ENCODE measurements at regions not wholly inside any gene's neighbourhood (a gene's known extent, or its start where the extent isn't known, plus 50 kb on each side); places are given as distances from the start of the nearest gene placed in this dataset.
"Not testable (repeated sequence)": the region's sequence is repeated elsewhere in the genome, so short reads cannot be mapped to it uniquely, and the experiment has no call there.

GRCh38 chr19:34034318-34034846, 137.9 kb upstream of the LSM14A start:
- no peak for TF ChIP-seq JUND (IDR thresholded peaks at IDR 0.05; ENCODE audit: low read depth)
- DNase-seq (ENCODE audit: low read depth in 1 of 2, low spot score in 1 of 2) = no peak
- in situ Hi-C loops (cut with HindIII; ENCODE audit: low pct_unique_long_range_greater_than_20kb, low sequenced_read_pairs) = no loop called here

- no peak for TF ChIP-seq JUND (IDR thresholded peaks at IDR 0.05; ENCODE audit: low read depth)
- DNase-seq (ENCODE audit: low read depth in 1 of 2, low spot score in 1 of 2) = peak in 1 of 2 experiments; percentile 41
- in situ Hi-C loops (cut with HindIII; ENCODE audit: low pct_unique_long_range_greater_than_20kb, low sequenced_read_pairs) = no loop called here
Observed at GRCh38 chr19:34041925-34042521, 130.3 kb upstream of the LSM14A start.

GRCh38 chr19:34044021-34044420, 128.3 kb upstream of the LSM14A start:
- TF ChIP-seq JUND (IDR thresholded peaks at IDR 0.05; ENCODE audit: low read depth) = no peak
- in situ Hi-C loops (cut with HindIII; ENCODE audit: low pct_unique_long_range_greater_than_20kb, low sequenced_read_pairs) = no loop called here
- no peak for DNase-seq (ENCODE audit: low read depth in 1 of 2, low spot score in 1 of 2)

GRCh38 chr19:34049944-34050343, 122.4 kb upstream of the LSM14A start:
- TF ChIP-seq JUND (IDR thresholded peaks at IDR 0.05; ENCODE audit: low read depth) = no peak
- DNase-seq (ENCODE audit: low read depth in 1 of 2, low spot score in 1 of 2) = no peak
- in situ Hi-C loops (cut with HindIII; ENCODE audit: low pct_unique_long_range_greater_than_20kb, low sequenced_read_pairs) = no loop called here

- in situ Hi-C loops (cut with HindIII; ENCODE audit: low pct_unique_long_range_greater_than_20kb, low sequenced_read_pairs); DNase-seq (ENCODE audit: low read depth in 1 of 2, low spot score in 1 of 2): not testable (repeated sequence)
Observed at GRCh38 chr19:34050430-34050829, 121.9 kb upstream of the LSM14A start.

GRCh38 chr19:34051255-34051654, 121.0 kb upstream of the LSM14A start:
- DNase-seq (ENCODE audit: low read depth in 1 of 2, low spot score in 1 of 2) = no peak
- no peak for TF ChIP-seq JUND (IDR thresholded peaks at IDR 0.05; ENCODE audit: low read depth)
- in situ Hi-C loops (cut with HindIII; ENCODE audit: low pct_unique_long_range_greater_than_20kb, low sequenced_read_pairs) = no loop called here

- in situ Hi-C loops (cut with HindIII; ENCODE audit: low pct_unique_long_range_greater_than_20kb, low sequenced_read_pairs) = no loop called here
- no peak for TF ChIP-seq JUND (IDR thresholded peaks at IDR 0.05; ENCODE audit: low read depth)
- DNase-seq (ENCODE audit: low read depth in 1 of 2, low spot score in 1 of 2) = no peak
Observed at GRCh38 chr19:34057155-34057554, 115.1 kb upstream of the LSM14A start.

GRCh38 chr19:34066007-34066643, 106.2 kb upstream of the LSM14A start:
- no peak for TF ChIP-seq JUND (IDR thresholded peaks at IDR 0.05; ENCODE audit: low read depth)
- peak in 1 of 2 experiments; percentile 45 for DNase-seq (ENCODE audit: low read depth in 1 of 2, low spot score in 1 of 2)
- in situ Hi-C loops (cut with HindIII; ENCODE audit: low pct_unique_long_range_greater_than_20kb, low sequenced_read_pairs) = no loop called here

GRCh38 chr19:34067861-34068271, 104.4 kb upstream of the LSM14A start:
- in situ Hi-C loops (cut with HindIII; ENCODE audit: low pct_unique_long_range_greater_than_20kb, low sequenced_read_pairs) = no loop called here
- TF ChIP-seq JUND (IDR thresholded peaks at IDR 0.05; ENCODE audit: low read depth) = no peak
- peak in 1 of 2 experiments; percentile 19 for DNase-seq (ENCODE audit: low read depth in 1 of 2, low spot score in 1 of 2)

GRCh38 chr19:34075661-34076091, 96.6 kb upstream of the LSM14A start:
- TF ChIP-seq JUND (IDR thresholded peaks at IDR 0.05; ENCODE audit: low read depth) = no peak
- in situ Hi-C loops (cut with HindIII; ENCODE audit: low pct_unique_long_range_greater_than_20kb, low sequenced_read_pairs) = no loop called here
- DNase-seq (ENCODE audit: low read depth in 1 of 2, low spot score in 1 of 2) = no peak

- DNase-seq (ENCODE audit: low read depth in 1 of 2, low spot score in 1 of 2) = no peak
- TF ChIP-seq JUND (IDR thresholded peaks at IDR 0.05; ENCODE audit: low read depth) = no peak
- in situ Hi-C loops (cut with HindIII; ENCODE audit: low pct_unique_long_range_greater_than_20kb, low sequenced_read_pairs) = no loop called here
Observed at GRCh38 chr19:34082289-34083077, 89.8 kb upstream of the LSM14A start.

- in situ Hi-C loops (cut with HindIII; ENCODE audit: low pct_unique_long_range_greater_than_20kb, low sequenced_read_pairs) = no loop called here
- TF ChIP-seq JUND (IDR thresholded peaks at IDR 0.05; ENCODE audit: low read depth) = no peak
- DNase-seq (ENCODE audit: low read depth in 1 of 2, low spot score in 1 of 2) = no peak
Observed at GRCh38 chr19:34084396-34085145, 87.7 kb upstream of the LSM14A start.
